ENCODE measurements at regions not wholly inside any gene's neighbourhood (a gene's known extent, or its start where the extent isn't known, plus 50 kb on each side); places are given as distances from the start of the nearest gene placed in this dataset.
"Not testable (repeated sequence)": the region's sequence is repeated elsewhere in the genome, so short reads cannot be mapped to it uniquely, and the experiment has no call there.

- Histone ChIP-seq H3K27ac (ENCODE audit: low read depth, low read length) (no peak overlapping the region), H3K27me3 (ENCODE audit: control insufficient read depth, insufficient read depth, low read length) (no peaks in the 10 kb centered on the region), H3K4me3 (ENCODE audit: low read depth, low read length) (no peak overlapping the region), H3K9me3 (ENCODE audit: control insufficient read depth, insufficient read depth, low read length) (no peaks in the 10 kb centered on the region; the same call in 1 of the 2 replicates)
- CTCF ChIA-PET = no interaction called here
- TF ChIP-seq CTCF (IDR thresholded peaks at IDR 0.05; ENCODE audit: low read depth, low read length) = no peak
- no peak for DNase-seq (ENCODE audit: low read depth, low spot score)
- POLR2A ChIA-PET = no interaction called here
Observed at GRCh38 chr10:81248886-81249285, 626.1 kb upstream of the NRG3 start.

GRCh38 chr10:81251457-81252115 lies 623.4 kb upstream of the NRG3 start:
- Histone ChIP-seq H3K9me3 (ENCODE audit: control insufficient read depth, insufficient read depth, low read length) (no peaks in the 10 kb centered on the region; the same call in 1 of the 2 replicates), H3K4me3 (ENCODE audit: low read depth, low read length) (no peak overlapping the region), H3K27me3 (ENCODE audit: control insufficient read depth, insufficient read depth, low read length) (no peaks in the 10 kb centered on the region), H3K27ac (ENCODE audit: low read depth, low read length) (no peak overlapping the region)
- no peak for TF ChIP-seq CTCF (IDR thresholded peaks at IDR 0.05; ENCODE audit: low read depth, low read length)
- POLR2A ChIA-PET = no interaction called here
- DNase-seq (ENCODE audit: low read depth, low spot score) = no peak
- CTCF ChIA-PET = no interaction called here

- H3K4me3 ChIP-seq (ENCODE audit: low read depth, low read length); H3K27me3 ChIP-seq (ENCODE audit: control insufficient read depth, insufficient read depth, low read length); CTCF ChIA-PET: not testable (repeated sequence)
Observed at GRCh38 chr10:81264991-81265390, 610.0 kb upstream of the NRG3 start.

GRCh38 chr10:81270051-81270450 lies 604.9 kb upstream of the NRG3 start:
- ChIA-PET POLR2A (no interaction called here), CTCF (no interaction called here)
- no peak overlapping the region for H3K4me3 ChIP-seq (ENCODE audit: low read depth, low read length)
- DNase-seq (ENCODE audit: low read depth, low spot score) = no peak
- no peak overlapping the region for H3K27ac ChIP-seq (ENCODE audit: low read depth, low read length)
- peaks cover 3% of the 10 kb centered on the region for H3K9me3 ChIP-seq (ENCODE audit: control insufficient read depth, insufficient read depth, low read length)
- H3K27me3 ChIP-seq (ENCODE audit: control insufficient read depth, insufficient read depth, low read length) = no peaks in the 10 kb centered on the region
- TF ChIP-seq CTCF (IDR thresholded peaks at IDR 0.05; ENCODE audit: low read depth, low read length) = no peak

More at GRCh38 chr10:81264991-81265390, 610.0 kb upstream of the NRG3 start:
- POLR2A ChIA-PET; H3K27ac ChIP-seq (ENCODE audit: low read depth, low read length); H3K9me3 ChIP-seq (ENCODE audit: control insufficient read depth, insufficient read depth, low read length); DNase-seq (ENCODE audit: low read depth, low spot score): not testable (repeated sequence)

- ChIA-PET CTCF (no interaction called here), POLR2A (no interaction called here)
- Histone ChIP-seq H3K4me3 (ENCODE audit: low read depth, low read length) (no peak overlapping the region), H3K9me3 (ENCODE audit: control insufficient read depth, insufficient read depth, low read length) (peaks cover 5% of the 10 kb centered on the region), H3K27me3 (ENCODE audit: control insufficient read depth, insufficient read depth, low read length) (no peaks in the 10 kb centered on the region), H3K27ac (ENCODE audit: low read depth, low read length) (no peak overlapping the region)
- TF ChIP-seq CTCF (IDR thresholded peaks at IDR 0.05; ENCODE audit: low read depth, low read length) = no peak
- no peak for DNase-seq (ENCODE audit: low read depth, low spot score)
Observed at GRCh38 chr10:81280497-81281479, 594.2 kb upstream of the NRG3 start.
